HL-60 (cell line): ENCODE measurements at regions not wholly inside any gene's neighbourhood (a gene's known extent, or its start where the extent isn't known, plus 50 kb on each side); places are given as distances from the start of the nearest gene placed in this dataset.

ENCODE experiments used
- CTCF ChIP-seq: IDR thresholded peaks from one replicate; pipeline ENCODE4 v1.5.1; 2011; ENCODE audit warnings: low read length, control low read depth, inconsistent platforms; ENCODE audit not compliant: insufficient read depth
- POLR2AphosphoS5 ChIP-seq: IDR thresholded peaks from 2 replicates; pipeline ENCODE4 v1.6.1; 2012; ENCODE audit warnings: low read depth

DNA sequence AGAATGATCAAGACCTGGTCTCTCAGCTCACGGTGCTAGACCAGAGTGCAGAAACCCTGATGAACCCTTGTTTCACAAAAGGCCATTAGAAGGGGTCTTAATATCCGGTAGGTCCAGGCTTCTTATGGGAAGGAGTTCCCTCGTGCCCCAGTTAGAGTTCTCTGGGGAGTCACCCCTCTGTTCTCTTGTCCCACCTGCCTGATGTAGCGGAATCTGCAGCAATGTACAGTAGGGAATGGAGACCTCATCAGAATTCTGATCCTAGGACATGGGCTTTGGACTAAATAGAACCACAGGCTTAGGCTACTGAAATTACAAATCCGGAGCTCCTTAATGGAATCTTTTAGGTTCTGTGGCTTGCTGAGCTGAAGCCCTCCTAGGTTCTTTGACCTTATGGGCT lies 243.6 kb upstream of the IRX2 start:
- TF ChIP-seq CTCF (no peak), POLR2AphosphoS5 (no peak)
